BE2C (cell line): ENCODE measurements at regions not wholly inside any gene's neighbourhood (a gene's known extent, or its start where the extent isn't known, plus 50 kb on each side); places are given as distances from the start of the nearest gene placed in this dataset.
A peak's percentile ranks its signal among the peaks of the same experiment; 100 is the strongest.

ENCODE experiments used
- DNase-seq: peaks from one replicate; pipeline ENCODE4 v3.0.0-alpha.2; 2020
- H3K27me3 ChIP-seq: fragments of 250-450 bp; sonication (Bioruptor Pico); 2 replicates; pipeline ENCODE4 v1.5.1; 2020; ENCODE audit warnings: mild to moderate bottlenecking
- H3K36me3 ChIP-seq: fragments of 250-450 bp; sonication (Bioruptor Pico); 2 replicates; pipeline ENCODE4 v1.5.1; 2020; ENCODE audit warnings: mild to moderate bottlenecking
- H3K4me1 ChIP-seq: fragments of 250-450 bp; sonication (Bioruptor Pico); 2 replicates; pipeline ENCODE4 v1.5.1; 2020
- H3K4me3 ChIP-seq: 2 replicates; pipeline ENCODE4 v1.5.1; 2011; ENCODE audit warnings: low read depth, low read length
- H3K9me3 ChIP-seq: fragments of 250-450 bp; sonication (Bioruptor Pico); 2 replicates; pipeline ENCODE4 v1.5.1; 2020
- TF ChIP-seq, protein P1 (sequence below): IDR thresholded peaks from 2 replicates; pipeline ENCODE4 v1.5.1; 2012; ENCODE audit warnings: mild to moderate bottlenecking, low read depth, low read length

DNA sequence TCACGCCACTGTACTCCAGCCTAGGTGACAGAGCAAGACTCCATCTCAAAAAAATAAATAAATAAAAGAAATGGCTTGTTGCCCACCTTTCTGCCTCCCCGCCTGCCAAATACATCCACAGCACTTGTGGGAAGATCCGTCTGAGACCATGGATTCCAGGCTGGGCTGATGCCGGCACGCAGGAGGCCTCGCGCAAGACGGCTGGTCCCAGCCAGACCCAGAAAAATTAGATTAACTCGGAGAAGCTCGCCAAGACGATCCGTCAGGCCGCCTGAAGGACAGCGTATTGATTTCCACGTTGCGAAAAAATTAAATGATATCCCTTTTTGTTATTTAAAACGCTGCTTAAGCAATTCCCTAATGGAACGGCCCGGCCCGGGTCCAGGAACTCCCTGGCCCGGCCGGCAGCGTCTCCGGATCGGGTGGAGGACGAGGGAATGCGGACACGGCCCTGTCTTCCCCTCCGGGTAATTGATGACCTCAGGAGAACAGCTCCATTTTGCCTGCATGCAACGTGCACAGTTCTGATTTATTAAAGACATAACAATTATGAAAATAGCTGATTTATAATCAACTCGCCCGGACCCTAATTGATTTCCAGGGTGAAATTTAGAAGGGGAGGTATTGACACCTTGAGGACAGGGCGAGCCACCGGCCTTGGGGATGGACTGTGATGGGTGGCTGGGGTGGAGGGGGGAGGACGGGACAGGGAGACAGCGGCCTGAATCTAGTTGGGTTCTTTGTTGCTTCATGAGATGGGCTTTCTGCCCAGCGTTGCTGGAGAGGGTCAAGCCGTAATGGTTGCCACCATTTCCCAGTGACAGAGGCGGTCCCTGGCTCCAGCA, 52.1 kb downstream of the ZNRF4 start:
- Histone ChIP-seq H3K4me3 (0 out of 2 replicates have a peak overlapping the region, but pooled peaks have one; percentile 11), H3K36me3 (no peaks in the 10 kb centered on the region), H3K27me3 (no peaks in the 10 kb centered on the region), H3K9me3 (peaks cover 5% of the 10 kb centered on the region), H3K4me1 (no peaks in the 10 kb centered on the region)
- TF ChIP-seq, protein P1, sequence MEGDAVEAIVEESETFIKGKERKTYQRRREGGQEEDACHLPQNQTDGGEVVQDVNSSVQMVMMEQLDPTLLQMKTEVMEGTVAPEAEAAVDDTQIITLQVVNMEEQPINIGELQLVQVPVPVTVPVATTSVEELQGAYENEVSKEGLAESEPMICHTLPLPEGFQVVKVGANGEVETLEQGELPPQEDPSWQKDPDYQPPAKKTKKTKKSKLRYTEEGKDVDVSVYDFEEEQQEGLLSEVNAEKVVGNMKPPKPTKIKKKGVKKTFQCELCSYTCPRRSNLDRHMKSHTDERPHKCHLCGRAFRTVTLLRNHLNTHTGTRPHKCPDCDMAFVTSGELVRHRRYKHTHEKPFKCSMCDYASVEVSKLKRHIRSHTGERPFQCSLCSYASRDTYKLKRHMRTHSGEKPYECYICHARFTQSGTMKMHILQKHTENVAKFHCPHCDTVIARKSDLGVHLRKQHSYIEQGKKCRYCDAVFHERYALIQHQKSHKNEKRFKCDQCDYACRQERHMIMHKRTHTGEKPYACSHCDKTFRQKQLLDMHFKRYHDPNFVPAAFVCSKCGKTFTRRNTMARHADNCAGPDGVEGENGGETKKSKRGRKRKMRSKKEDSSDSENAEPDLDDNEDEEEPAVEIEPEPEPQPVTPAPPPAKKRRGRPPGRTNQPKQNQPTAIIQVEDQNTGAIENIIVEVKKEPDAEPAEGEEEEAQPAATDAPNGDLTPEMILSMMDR = no peak
- DNase-seq = no peak
